Mesendoderm (in vitro differentiated cells): ENCODE measurements at regions not wholly inside any gene's neighbourhood (a gene's known extent, or its start where the extent isn't known, plus 50 kb on each side); places are given as distances from the start of the nearest gene placed in this dataset.

Experiments used
- DNase-seq: peaks from one replicate; pipeline ENCODE4 v3.0.0; 2013
- H2AK5ac ChIP-seq: 2 replicates; pipeline ENCODE4 v1.6.1; 2013; ENCODE audit warnings: low read length, inconsistent platforms
- H2BK120ac ChIP-seq: 2 replicates; pipeline ENCODE4 v1.6.1; 2013; ENCODE audit warnings: low read depth, mild to moderate bottlenecking, low read length, moderate library complexity, mixed read lengths
- H2BK15ac ChIP-seq: replicated peaks from 2 replicates; pipeline ENCODE4 v1.6.1; 2013; ENCODE audit warnings: low read depth, mild to moderate bottlenecking, moderate library complexity
- H2BK5ac ChIP-seq: 2 replicates; pipeline ENCODE4 v1.6.1; 2013; ENCODE audit warnings: low read length, inconsistent platforms
- H3K18ac ChIP-seq: 2 replicates; pipeline ENCODE4 v1.6.1; 2013; ENCODE audit warnings: mild to moderate bottlenecking, low read length, mixed read lengths
- H3K23ac ChIP-seq: one replicate; pipeline ENCODE4 v1.6.1; 2013; ENCODE audit warnings: low read length
- H3K27ac ChIP-seq: 2 replicates; pipeline ENCODE4 v1.5.1; 2013; ENCODE audit warnings: low read depth, mild to moderate bottlenecking, inconsistent platforms, low read length, moderate library complexity
- H3K27me3 ChIP-seq: 2 replicates; pipeline ENCODE4 v1.6.1; 2013; ENCODE audit warnings: low read length, control low read depth, mild to moderate bottlenecking, inconsistent platforms; ENCODE audit not compliant: insufficient read depth, poor library complexity
- H3K36me3 ChIP-seq: 2 replicates; pipeline ENCODE4 v1.6.1; 2013; ENCODE audit warnings: low read length, inconsistent platforms; ENCODE audit not compliant: control insufficient read depth, insufficient read depth
- H3K4ac ChIP-seq: one replicate; pipeline ENCODE4 v1.6.1; 2013; ENCODE audit warnings: low read depth, mild to moderate bottlenecking, low read length, moderate library complexity
- H3K4me1 ChIP-seq: 2 replicates; pipeline ENCODE4 v1.6.1; 2013; ENCODE audit warnings: low read depth, low read length, inconsistent platforms; ENCODE audit not compliant: control insufficient read depth
- H3K4me2 ChIP-seq: 2 replicates; pipeline ENCODE4 v1.6.1; 2013; ENCODE audit warnings: low read length
- H3K4me3 ChIP-seq: 2 replicates; pipeline ENCODE4 v1.5.1; 2013; ENCODE audit warnings: mild to moderate bottlenecking, low read length
- H3K56ac ChIP-seq: one replicate; pipeline ENCODE4 v1.6.1; 2013; ENCODE audit warnings: low read length
- H3K79me1 ChIP-seq: 2 replicates; pipeline ENCODE4 v1.6.1; 2013; ENCODE audit warnings: low read length, inconsistent platforms
- H3K79me2 ChIP-seq: 2 replicates; pipeline ENCODE4 v1.6.1; 2013; ENCODE audit warnings: mild to moderate bottlenecking, low read length; ENCODE audit not compliant: control insufficient read depth, insufficient read depth
- H3K9ac ChIP-seq: 2 replicates; pipeline ENCODE4 v1.6.1; 2013; ENCODE audit warnings: low read length, inconsistent platforms
- H4K5ac ChIP-seq: one replicate; pipeline ENCODE4 v1.6.1; 2013; ENCODE audit warnings: low read length
- H4K8ac ChIP-seq: one replicate; pipeline ENCODE4 v1.6.1; 2013; ENCODE audit warnings: low read depth, mild to moderate bottlenecking, control low read depth, low read length, moderate library complexity
- WGBS: extraction: QIAGEN DNeasy Blood & Tissue Kit; methylation state at CpG from one replicate; pipeline ENCODE4 v1.1.7; 2013; ENCODE audit warnings: low lambda C conversion rate, missing lambda C conversion rate; ENCODE audit not compliant: insufficient coverage; ENCODE audit errors: extremely low coverage; 5-methylcytosine and 5-hydroxymethylcytosine counted together

DNA sequence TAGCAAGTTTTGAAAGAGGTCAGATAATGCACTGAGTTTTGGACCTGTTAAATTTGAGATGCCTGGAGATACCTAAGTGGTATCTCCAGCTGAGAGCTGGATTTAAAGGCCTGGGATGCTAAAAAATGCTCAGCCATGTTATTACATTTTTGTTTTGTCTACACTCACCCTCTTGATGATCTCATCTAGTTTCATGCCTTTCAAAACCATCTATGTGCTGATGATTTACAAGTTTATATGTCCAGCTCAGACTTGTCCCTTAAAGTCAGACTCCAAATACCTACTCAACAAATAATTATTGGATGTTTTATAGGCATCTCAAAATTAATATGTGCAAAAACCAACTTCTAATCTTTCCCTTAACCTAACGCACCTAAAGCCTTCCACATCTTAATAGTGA is 103.6 kb upstream of the OR9G4 start:
- no peaks in the 10 kb centered on the region for H3K27me3 ChIP-seq
- no peak overlapping the region for H2BK120ac ChIP-seq
- no peak overlapping the region for H3K56ac ChIP-seq
- no peak overlapping the region for H3K23ac ChIP-seq
- no peak overlapping the region for H3K27ac ChIP-seq
- no peak overlapping the region for H2AK5ac ChIP-seq
- no peak overlapping the region for H3K18ac ChIP-seq
- no peak overlapping the region for H3K9ac ChIP-seq
- WGBS, result 100% methylated on average over 1 of the region's 1 CpG
- H3K79me2 ChIP-seq, result no peaks in the 10 kb centered on the region
- no peak overlapping the region for H3K4me3 ChIP-seq
- no peak overlapping the region for H2BK15ac ChIP-seq
- H3K4me1 ChIP-seq, result no peaks in the 10 kb centered on the region
- no peaks in the 10 kb centered on the region for H3K79me1 ChIP-seq
- H4K8ac ChIP-seq, result no peak overlapping the region
- no peak overlapping the region for H3K4me2 ChIP-seq
- H2BK5ac ChIP-seq, result no peak overlapping the region
- H3K4ac ChIP-seq, result no peak overlapping the region
- DNase-seq, result no peak
- H3K36me3 ChIP-seq, result no peaks in the 10 kb centered on the region
- H4K5ac ChIP-seq, result no peak overlapping the region

DNA sequence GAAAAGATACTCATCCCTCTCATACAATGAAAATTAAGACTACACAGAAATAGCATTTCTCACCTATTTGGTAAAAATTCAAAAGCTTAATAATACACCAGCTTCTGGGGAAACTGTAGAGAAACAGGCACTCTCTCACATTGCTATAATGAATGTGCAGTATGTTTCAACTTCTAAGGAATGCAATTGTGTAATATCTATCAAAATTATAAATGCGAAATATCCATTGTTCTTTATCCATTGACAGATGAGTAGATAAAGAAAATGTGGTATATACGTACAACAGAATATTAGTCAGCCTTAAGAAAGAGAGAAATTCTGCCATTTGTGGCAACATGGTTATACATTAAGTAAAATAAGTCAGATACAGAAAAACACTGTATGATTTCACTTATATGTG is 101.4 kb upstream of the OR9G4 start:
- WGBS, result no CpG with 5 or more reads among the region's 2 CpGs
- Histone ChIP-seq H3K18ac (no peak overlapping the region), H4K5ac (no peak overlapping the region), H3K23ac (no peak overlapping the region), H2BK15ac (no peak overlapping the region), H3K9ac (no peak overlapping the region), H2AK5ac (no peak overlapping the region), H3K27me3 (no peaks in the 10 kb centered on the region), H3K4me2 (no peak overlapping the region), H3K79me2 (no peaks in the 10 kb centered on the region), H3K4me3 (no peak overlapping the region), H3K4ac (no peak overlapping the region), H3K36me3 (no peaks in the 10 kb centered on the region), H2BK120ac (no peak overlapping the region), H3K56ac (no peak overlapping the region), H3K4me1 (no peaks in the 10 kb centered on the region), H4K8ac (no peak overlapping the region), H2BK5ac (no peak overlapping the region), H3K27ac (no peak overlapping the region), H3K79me1 (no peaks in the 10 kb centered on the region)
- no peak for DNase-seq

DNA sequence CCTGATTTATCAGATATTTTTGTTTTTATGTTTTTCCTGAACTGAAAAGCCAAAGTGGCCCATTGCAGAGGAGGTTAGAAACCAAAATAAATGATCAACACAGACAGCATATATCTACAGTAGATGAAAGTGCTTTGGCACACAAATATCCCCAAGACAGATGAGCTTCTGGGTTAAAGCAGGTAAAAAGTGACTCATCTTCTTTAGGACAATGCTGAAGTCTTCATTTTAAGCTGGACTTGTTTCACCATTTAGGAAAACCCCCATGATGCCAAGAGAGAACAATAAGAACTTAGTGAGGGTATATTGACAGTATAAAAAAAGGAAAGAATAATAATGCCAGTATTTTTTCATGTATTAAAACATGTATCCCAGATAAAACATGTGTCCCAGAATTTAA is 100.8 kb upstream of the OR9G4 start:
- H2AK5ac ChIP-seq, result no peak overlapping the region
- no peaks in the 10 kb centered on the region for H3K79me1 ChIP-seq
- H3K4me2 ChIP-seq, result no peak overlapping the region
- no peak for DNase-seq
- H3K4me1 ChIP-seq, result no peaks in the 10 kb centered on the region
- no peak overlapping the region for H3K9ac ChIP-seq
- H3K27me3 ChIP-seq, result no peaks in the 10 kb centered on the region
- H2BK15ac ChIP-seq, result no peak overlapping the region
- H3K79me2 ChIP-seq, result no peaks in the 10 kb centered on the region
- no peak overlapping the region for H3K4me3 ChIP-seq
- H3K4ac ChIP-seq, result no peak overlapping the region
- H4K5ac ChIP-seq, result no peak overlapping the region
- H3K36me3 ChIP-seq, result no peaks in the 10 kb centered on the region
- H3K27ac ChIP-seq, result no peak overlapping the region
- H3K56ac ChIP-seq, result no peak overlapping the region
- H2BK5ac ChIP-seq, result no peak overlapping the region
- no peak overlapping the region for H3K18ac ChIP-seq
- H2BK120ac ChIP-seq, result no peak overlapping the region
- no peak overlapping the region for H4K8ac ChIP-seq
- no peak overlapping the region for H3K23ac ChIP-seq

DNA sequence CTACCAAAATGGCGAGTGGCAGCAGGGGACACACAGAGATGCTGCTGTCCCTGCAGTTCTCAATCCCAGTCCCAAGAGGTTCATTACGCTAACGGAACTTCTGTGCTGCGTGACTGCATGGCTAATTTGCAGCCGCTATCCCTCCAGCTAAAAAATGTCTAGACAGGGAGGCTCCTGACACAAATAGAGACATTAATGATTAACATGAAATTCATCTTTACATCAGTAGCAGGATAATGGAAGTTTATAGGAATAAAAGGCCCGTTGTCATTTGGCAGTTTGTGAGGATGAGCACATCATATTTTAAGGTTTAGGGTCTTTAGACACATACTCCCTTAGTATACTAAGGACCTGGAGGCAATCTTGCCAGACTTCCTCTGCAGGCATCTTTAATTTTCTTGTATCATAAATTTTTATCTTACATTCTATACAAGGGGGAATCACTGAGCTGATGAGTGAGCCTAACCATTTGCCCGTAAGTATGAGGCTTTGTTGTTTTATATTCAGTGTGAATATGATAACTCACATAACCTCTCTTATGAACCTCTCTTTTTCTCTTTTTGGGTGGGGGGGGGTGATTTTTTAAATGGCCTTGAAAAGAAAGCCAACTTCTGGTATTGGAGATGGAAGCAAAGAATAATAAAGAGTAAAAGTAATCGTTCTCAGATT is 99.8 kb upstream of the OR9G4 start:
- Histone ChIP-seq H3K4me1 (no peaks in the 10 kb centered on the region), H3K36me3 (no peaks in the 10 kb centered on the region), H3K23ac (no peak overlapping the region), H3K4me3 (no peak overlapping the region), H2BK15ac (no peak overlapping the region), H3K4me2 (no peak overlapping the region), H3K27ac (no peak overlapping the region), H3K9ac (no peak overlapping the region), H3K27me3 (no peaks in the 10 kb centered on the region), H2BK5ac (no peak overlapping the region), H4K8ac (no peak overlapping the region), H2BK120ac (no peak overlapping the region), H2AK5ac (no peak overlapping the region), H3K4ac (no peak overlapping the region), H3K56ac (no peak overlapping the region), H3K79me2 (no peaks in the 10 kb centered on the region), H3K79me1 (no peaks in the 10 kb centered on the region), H4K5ac (no peak overlapping the region), H3K18ac (no peak overlapping the region)
- no peak for DNase-seq
- no CpG with 5 or more reads among the region's 8 CpGs for whole genome bisulfite sequencing

DNA sequence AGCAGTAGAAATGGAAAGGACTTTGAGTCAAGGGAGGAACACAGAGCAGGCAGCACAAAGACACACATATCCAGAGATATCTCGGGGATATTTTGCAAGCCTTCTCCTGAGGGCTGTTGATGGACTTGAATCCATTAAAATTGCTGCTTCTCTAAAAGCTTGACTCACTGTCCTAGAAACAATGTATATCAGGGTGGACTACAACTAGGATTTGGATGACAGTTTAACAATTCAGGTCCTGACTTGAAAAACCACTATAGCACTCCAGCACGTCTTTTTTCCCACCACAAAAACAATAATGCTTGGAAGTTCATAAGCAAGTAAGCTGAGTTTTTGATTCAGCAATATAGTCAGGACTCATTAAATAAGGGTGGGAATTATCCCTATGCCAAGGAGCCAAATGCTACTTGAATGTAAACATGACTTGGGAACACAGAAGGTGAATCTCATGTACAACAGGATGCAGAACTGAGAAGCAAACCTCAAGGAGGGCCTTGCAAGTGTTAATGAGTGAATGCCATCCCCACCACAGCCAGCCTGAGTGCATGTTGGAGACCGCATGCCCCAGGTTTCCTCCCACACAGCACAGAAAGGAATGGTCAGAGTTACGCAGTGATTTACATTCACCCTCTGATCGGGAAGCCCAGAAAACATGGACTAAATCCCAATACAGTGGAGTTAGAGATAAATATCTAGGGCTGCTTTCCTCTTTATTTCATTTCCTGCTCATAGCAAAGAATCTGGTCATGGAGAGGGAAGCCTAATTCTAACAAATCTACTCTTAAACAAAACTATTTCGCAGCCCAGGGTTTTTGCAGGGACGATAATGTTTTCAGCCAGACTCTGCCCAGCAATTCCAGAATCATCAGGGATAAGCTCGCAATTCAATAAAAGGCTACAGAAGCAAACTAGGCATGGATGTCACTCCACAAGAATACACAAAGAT is 98.4 kb upstream of the OR9G4 start:
- Histone ChIP-seq H3K4me2 (no peak overlapping the region), H3K4ac (no peak overlapping the region), H3K27ac (no peak overlapping the region)

More for the DNA sequence above, 98.4 kb upstream of the OR9G4 start:
- Histone ChIP-seq H4K5ac (no peak overlapping the region), H3K9ac (no peak overlapping the region), H4K8ac (no peak overlapping the region), H3K18ac (no peak overlapping the region), H2BK5ac (no peak overlapping the region), H3K36me3 (no peaks in the 10 kb centered on the region), H2BK15ac (no peak overlapping the region), H3K4me1 (no peaks in the 10 kb centered on the region), H3K4me3 (no peak overlapping the region), H3K79me2 (no peaks in the 10 kb centered on the region), H2AK5ac (no peak overlapping the region), H3K23ac (peak overlapping the region; percentile 45), H3K27me3 (no peaks in the 10 kb centered on the region), H3K79me1 (no peaks in the 10 kb centered on the region), H2BK120ac (no peak overlapping the region), H3K56ac (no peak overlapping the region)
- no peak for DNase-seq
- no CpG with 5 or more reads among the region's 8 CpGs for WGBS
